HEK293T (cell line): ENCODE measurements at regions not wholly inside any gene's neighbourhood (a gene's known extent, or its start where the extent isn't known, plus 50 kb on each side); places are given as distances from the start of the nearest gene placed in this dataset.

Source experiments
- CTCF ChIA-PET: fragments of 350-600 bp; formaldehyde crosslinking; extraction: SDS; loops from one replicate; lab custom pipeline; 2021; ENCODE audit warnings: antibody characterized with exemption, inconsistent platforms; lab: Yijun Ruan, JAX
- POLR2A ChIA-PET: fragments of 350-600 bp; formaldehyde crosslinking; extraction: SDS; loops from one replicate; lab custom pipeline; 2020; ENCODE audit warnings: antibody characterized with exemption, inconsistent platforms; lab: Yijun Ruan, JAX
- DNase-seq: peaks from one replicate; pipeline ENCODE4 v3.0.0; 2012; ENCODE audit warnings: mixed read lengths; ENCODE audit errors: extremely low spot score
- ARNT ChIP-seq: fragments of 450-650 bp; IDR thresholded peaks from 2 replicates; pipeline ENCODE4 v1.6.1; 2017; ENCODE audit warnings: mild to moderate bottlenecking
- BHLHE40 ChIP-seq: fragments of 450-650 bp; IDR thresholded peaks from 2 replicates; pipeline ENCODE4 v1.6.1; 2016; ENCODE audit warnings: mild to moderate bottlenecking, moderate library complexity, borderline replicate concordance
- CTBP1 ChIP-seq: fragments of 450-650 bp; IDR thresholded peaks from 2 replicates; pipeline ENCODE4 v1.6.1; 2016; ENCODE audit warnings: borderline replicate concordance
- ELF4 ChIP-seq: fragments of 450-650 bp; IDR thresholded peaks from 2 replicates; pipeline ENCODE4 v1.6.1; 2017; ENCODE audit warnings: antibody characterized with exemption
- FOXA1 ChIP-seq: fragments of 450-650 bp; IDR thresholded peaks from 2 replicates; pipeline ENCODE4 v1.6.1; 2016; ENCODE audit warnings: mild to moderate bottlenecking
- FOXK2 ChIP-seq: fragments of 450-650 bp; IDR thresholded peaks from 2 replicates; pipeline ENCODE4 v1.6.1; 2016; ENCODE audit warnings: mild to moderate bottlenecking
- FOXM1 ChIP-seq: fragments of 450-650 bp; IDR thresholded peaks from 2 replicates; pipeline ENCODE4 v1.6.1; 2017; ENCODE audit warnings: mild to moderate bottlenecking, borderline replicate concordance
- HDGF ChIP-seq: fragments of 450-650 bp; IDR thresholded peaks from 2 replicates; pipeline ENCODE4 v1.6.1; 2017; ENCODE audit warnings: antibody characterized with exemption, borderline replicate concordance
- L3MBTL2 ChIP-seq: fragments of 450-650 bp; conservative IDR thresholded peaks from 2 replicates; pipeline ENCODE4 v1.6.1; 2016; ENCODE audit warnings: mild to moderate bottlenecking
- LEF1 ChIP-seq: fragments of 450-650 bp; IDR thresholded peaks from 2 replicates; pipeline ENCODE4 v1.6.1; 2017; ENCODE audit warnings: mild to moderate bottlenecking, borderline replicate concordance
- NFRKB ChIP-seq: fragments of 450-650 bp; IDR thresholded peaks from 2 replicates; pipeline ENCODE4 v1.6.1; 2016; ENCODE audit warnings: mild to moderate bottlenecking, moderate library complexity
- PKNOX1 ChIP-seq: fragments of 450-650 bp; IDR thresholded peaks from 2 replicates; pipeline ENCODE4 v1.6.1; 2016
- SP1 ChIP-seq: fragments of 450-650 bp; IDR thresholded peaks from 2 replicates; pipeline ENCODE4 v1.6.1; 2017
- SUZ12 ChIP-seq: fragments of 450-650 bp; IDR thresholded peaks from 2 replicates; pipeline ENCODE4 v1.6.1; 2016; ENCODE audit warnings: mild to moderate bottlenecking
- TARDBP ChIP-seq: fragments of 450-650 bp; IDR thresholded peaks from 2 replicates; pipeline ENCODE4 v1.6.1; 2016
- ZNF384 ChIP-seq: fragments of 450-650 bp; IDR thresholded peaks from 2 replicates; pipeline ENCODE4 v1.6.1; 2016

- CTCF ChIA-PET: no interaction called here
Observed at GRCh38 chr2:67645280-67646138, 248.4 kb downstream of the ETAA1 start.

GRCh38 chr2:67646714-67647333, 249.7 kb downstream of the ETAA1 start:
- ChIA-PET CTCF (interaction anchor here (0.5 kb wide), 1 partner anchor 170 kb away, joined by 3 read pairs; no protein-coding TSS in a partner anchor), POLR2A (no interaction called here)
- TF ChIP-seq SP1 (no peak), PKNOX1 (no peak), FOXK2 (no peak), HDGF (no peak), NFRKB (no peak), BHLHE40 (no peak), LEF1 (no peak), FOXA1 (no peak), L3MBTL2 (no peak), ZNF384 (no peak), TARDBP (no peak), SUZ12 (no peak), CTBP1 (no peak), FOXM1 (no peak), ELF4 (no peak)
- DNase-seq: no peak

More at GRCh38 chr2:67645280-67646138, 248.4 kb downstream of the ETAA1 start:
- TF ChIP-seq FOXK2: no peak
- no peak for TF ChIP-seq HDGF
- no peak for TF ChIP-seq L3MBTL2
- no peak for TF ChIP-seq ARNT
- DNase-seq: no peak
- POLR2A ChIA-PET: interaction anchor here (0.6 kb wide), 1 partner anchor 81 kb away, joined by 4 read pairs; no protein-coding TSS in a partner anchor

GRCh38 chr2:67649331-67650261, 252.5 kb downstream of the ETAA1 start:
- POLR2A ChIA-PET: no interaction called here
- CTCF ChIA-PET: interaction anchor here (1.0 to 1.3 kb wide), 4 partner anchors 8 to 434 kb away, joined by 3 to 5 read pairs (median 4); no protein-coding TSS in a partner anchor
- TF ChIP-seq SP1 (no peak), ARNT (no peak), CTBP1 (no peak)
- DNase-seq: no peak

GRCh38 chr2:67650291-67651133, 253.4 kb downstream of the ETAA1 start:
- TF ChIP-seq PKNOX1 (peak; percentile 85), HDGF (no peak)
- ChIA-PET POLR2A (no interaction called here), CTCF (interaction anchor here (0.6 to 1.3 kb wide), 11 partner anchors 9 to 1332 kb away, joined by 3 to 5 read pairs (median 4); no protein-coding TSS in a partner anchor)
- peak; percentile 65 for DNase-seq

GRCh38 chr2:67651565-67651964, 254.4 kb downstream of the ETAA1 start:
- TF ChIP-seq TARDBP (no peak), LEF1 (no peak), BHLHE40 (no peak), FOXK2 (no peak), FOXA1 (no peak), FOXM1 (no peak), ZNF384 (no peak), L3MBTL2 (no peak), PKNOX1 (no peak), NFRKB (no peak), HDGF (no peak)
- no peak for DNase-seq
- POLR2A ChIA-PET: no interaction called here
- CTCF ChIA-PET: interaction anchor here (0.6 to 1.1 kb wide), 5 partner anchors 20 to 657 kb away, joined by 3 to 4 read pairs (median 3); no protein-coding TSS in a partner anchor
